ENCODE measurements at regions not wholly inside any gene's neighbourhood (a gene's known extent, or its start where the extent isn't known, plus 50 kb on each side); places are given as distances from the start of the nearest gene placed in this dataset.

DNA sequence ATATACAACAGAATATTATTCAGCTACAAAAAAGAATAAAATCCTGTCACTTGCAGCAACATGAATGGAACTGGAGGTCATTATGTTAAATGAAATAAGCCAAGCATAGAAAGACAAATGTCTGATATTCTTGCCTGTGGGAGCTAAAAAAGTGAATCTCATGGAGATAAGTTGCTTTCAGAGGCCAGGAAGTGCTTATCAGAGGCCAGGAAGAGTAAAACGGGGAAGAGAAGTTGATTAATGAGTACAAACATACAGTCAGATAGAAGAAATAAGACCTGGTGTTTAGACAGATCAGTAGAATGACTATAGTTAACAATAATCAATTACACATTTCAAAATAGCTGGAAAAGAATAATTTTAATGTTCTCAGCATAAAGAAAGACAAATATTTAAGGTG is 54.4 kb upstream of the CPHXL start:
- no peak for TF ChIP-seq POLR2A (IDR thresholded peaks at IDR 0.05)
- TF ChIP-seq, protein P1, sequence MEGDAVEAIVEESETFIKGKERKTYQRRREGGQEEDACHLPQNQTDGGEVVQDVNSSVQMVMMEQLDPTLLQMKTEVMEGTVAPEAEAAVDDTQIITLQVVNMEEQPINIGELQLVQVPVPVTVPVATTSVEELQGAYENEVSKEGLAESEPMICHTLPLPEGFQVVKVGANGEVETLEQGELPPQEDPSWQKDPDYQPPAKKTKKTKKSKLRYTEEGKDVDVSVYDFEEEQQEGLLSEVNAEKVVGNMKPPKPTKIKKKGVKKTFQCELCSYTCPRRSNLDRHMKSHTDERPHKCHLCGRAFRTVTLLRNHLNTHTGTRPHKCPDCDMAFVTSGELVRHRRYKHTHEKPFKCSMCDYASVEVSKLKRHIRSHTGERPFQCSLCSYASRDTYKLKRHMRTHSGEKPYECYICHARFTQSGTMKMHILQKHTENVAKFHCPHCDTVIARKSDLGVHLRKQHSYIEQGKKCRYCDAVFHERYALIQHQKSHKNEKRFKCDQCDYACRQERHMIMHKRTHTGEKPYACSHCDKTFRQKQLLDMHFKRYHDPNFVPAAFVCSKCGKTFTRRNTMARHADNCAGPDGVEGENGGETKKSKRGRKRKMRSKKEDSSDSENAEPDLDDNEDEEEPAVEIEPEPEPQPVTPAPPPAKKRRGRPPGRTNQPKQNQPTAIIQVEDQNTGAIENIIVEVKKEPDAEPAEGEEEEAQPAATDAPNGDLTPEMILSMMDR (IDR thresholded peaks at IDR 0.05), result no peak
